Lung microvascular endothelial cell (primary cell): ENCODE measurements at regions not wholly inside any gene's neighbourhood (a gene's known extent, or its start where the extent isn't known, plus 50 kb on each side); places are given as distances from the start of the nearest gene placed in this dataset.

Experiments
- DNase-seq, 2 donors: peaks; one replicate each; pipeline versions ENCODE4 v3.0.0 to v3.0.0-alpha.2; 2010; ENCODE audit warnings: low read depth in 2 of 2

GRCh38 chr6:143595251-143596036, 82.3 kb upstream of the PHACTR2 start:
- peak in 1 of 2 donors; percentile 13 for DNase-seq

- DNase-seq, result peak in 1 of 2 donors; percentile 73
These were observed 83.1 kb upstream of the PHACTR2 start for GRCh38 chr6:143594647-143595046.

DNA sequence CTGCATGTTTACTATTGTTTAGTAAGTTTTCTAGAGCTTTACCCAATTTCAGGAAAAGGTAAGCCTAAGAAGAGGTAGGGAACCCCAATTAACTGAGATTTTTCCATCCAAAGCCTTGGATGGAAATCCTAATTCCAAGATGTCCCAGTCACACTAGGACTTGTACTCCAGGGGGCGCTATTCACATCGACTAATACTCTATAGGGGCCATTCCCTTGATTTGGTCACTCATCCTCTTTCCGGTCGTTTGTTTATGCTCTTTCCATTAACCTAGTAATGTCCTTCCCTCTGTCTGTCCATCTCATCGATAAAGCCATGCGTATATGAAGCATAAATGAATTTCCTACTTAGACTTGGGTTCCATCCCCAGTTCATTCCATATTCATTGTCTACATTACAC, 80.8 kb upstream of the FUCA2 start:
- DNase-seq, result no peak

DNA sequence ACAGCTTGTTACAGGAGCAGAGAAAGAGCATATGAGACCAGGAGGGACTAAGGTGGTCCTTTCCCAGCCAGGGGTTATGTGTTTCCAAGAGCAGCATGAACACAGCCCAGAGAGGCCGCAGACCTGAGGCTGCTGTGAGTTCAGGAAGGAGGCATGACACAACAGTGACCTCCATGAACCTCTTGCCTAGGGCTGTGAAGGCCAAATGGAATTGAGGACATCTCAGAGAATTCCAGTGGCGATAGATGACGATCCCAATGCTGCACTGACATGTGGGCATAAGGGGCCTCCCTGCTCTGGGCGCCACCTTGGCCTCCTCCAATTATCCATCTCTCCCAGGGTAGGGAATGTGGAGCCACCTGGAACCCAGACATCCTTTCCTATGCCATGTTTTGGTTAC, 79.9 kb upstream of the FUCA2 start:
- DNase-seq, result no peak

GRCh38 chr6:143589162-143589561, 77.6 kb upstream of the FUCA2 start:
- no peak for DNase-seq

- DNase-seq, result no peak
These were observed 75.0 kb upstream of the FUCA2 start for GRCh38 chr6:143586557-143586956.

DNA sequence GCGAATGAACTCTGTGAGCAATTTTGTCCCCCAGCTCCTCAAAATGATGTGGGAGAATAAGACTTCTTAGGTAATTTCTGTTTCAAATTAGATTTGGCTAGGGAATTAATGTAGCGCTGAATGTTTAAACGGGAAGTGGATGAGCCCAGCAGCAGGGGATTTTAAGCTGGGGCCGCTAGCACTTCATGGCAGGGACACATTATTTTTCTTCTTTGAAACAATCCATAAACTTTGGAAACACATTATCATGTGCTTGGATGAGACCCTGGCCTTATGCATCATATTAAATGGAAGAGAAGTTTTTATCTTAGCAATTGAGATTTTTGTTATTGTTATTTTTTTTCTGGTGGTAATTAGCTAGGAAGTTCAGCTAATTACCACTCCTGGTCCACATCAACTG, 74.2 kb upstream of the FUCA2 start:
- DNase-seq, result no peak

GRCh38 chr6:143585241-143585640, 73.7 kb upstream of the FUCA2 start:
- no peak for DNase-seq

DNA sequence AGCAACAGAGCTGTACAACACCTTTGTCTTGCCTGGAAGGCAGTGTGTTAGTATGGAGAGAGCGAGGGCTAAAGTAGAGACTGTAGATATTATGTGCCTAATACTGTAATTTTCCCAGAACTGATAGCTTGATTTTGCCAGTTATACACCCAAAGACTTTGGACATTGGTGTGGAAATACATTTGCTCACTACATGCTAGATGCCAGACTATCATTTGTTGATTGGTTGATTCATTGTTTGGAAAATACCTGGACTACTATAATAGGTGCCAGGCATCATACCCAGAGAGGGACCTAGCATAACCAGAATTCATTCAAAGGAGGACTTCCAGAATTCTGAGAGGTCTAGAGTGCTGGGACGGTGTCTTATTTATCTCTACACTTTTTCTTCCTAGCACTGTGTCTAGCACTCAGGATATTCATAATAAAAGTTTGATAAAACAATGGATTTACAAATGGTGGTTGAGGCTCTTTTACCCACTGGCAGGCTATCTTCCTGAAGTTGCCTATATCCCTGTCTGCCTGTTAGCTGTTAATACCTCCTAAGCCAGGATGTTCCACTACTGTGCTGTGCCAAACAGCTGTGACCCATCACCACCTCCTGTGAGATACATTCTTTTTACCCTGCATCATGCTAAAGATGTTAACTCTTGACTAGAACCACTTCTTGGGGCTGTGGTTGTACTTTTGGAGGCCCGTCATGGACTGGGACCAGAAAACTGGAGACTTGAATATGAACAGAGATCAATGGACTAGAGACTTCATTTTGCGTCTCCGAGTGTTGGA, 72.2 kb upstream of the FUCA2 start:
- DNase-seq, result no peak

DNA sequence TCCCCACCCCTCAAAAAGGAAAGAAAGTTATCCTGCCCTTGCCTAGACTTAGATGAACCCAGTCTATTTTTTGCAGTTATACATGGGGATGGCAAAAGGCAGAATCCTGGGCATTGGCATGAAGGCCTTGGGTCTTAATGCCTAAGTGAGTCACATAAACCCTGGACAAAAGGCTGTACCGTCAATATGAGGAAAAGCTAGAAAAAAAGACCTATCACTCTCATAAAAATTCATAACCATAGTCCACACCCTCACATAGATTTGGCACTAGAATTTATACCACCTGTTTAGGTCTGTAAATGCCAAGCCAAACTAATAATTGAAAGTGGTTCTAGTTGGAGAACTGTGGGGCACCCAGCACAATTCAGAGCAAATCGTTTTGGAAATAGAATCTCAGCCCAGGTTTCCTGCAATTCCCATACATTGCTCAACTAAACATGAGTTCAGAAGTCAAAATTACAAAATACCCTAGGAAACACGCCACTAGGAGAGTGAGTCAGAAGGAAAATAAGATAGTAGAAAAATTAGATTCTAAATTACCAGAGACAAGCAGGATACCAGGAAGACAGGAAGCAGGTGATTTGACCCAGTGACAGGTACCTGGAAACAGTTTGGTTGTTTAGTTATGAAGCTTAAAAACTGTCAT, 70.4 kb upstream of the FUCA2 start:
- DNase-seq, result peak in 1 of 2 donors; percentile 79

DNA sequence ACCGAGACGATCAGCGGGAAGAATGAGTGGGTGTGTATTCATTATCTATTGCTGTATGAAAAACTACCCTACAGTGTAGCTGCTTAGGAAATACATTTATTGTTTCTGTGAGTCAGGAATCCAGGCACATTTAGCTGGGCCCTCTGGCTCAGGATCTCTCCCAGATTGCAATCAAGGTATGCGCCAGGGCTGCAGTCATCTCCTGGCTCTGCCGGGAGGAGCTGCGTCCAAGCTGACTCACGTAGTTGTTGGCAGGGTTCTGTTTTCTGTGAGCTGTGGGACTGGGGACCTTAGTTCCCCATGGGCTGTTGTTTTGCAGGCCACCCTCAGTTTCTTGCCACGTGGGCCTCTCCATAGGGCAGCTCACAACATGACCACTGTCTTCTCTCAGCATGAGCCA, 68.2 kb upstream of the FUCA2 start:
- peak; percentile 75 to 83 for DNase-seq

DNA sequence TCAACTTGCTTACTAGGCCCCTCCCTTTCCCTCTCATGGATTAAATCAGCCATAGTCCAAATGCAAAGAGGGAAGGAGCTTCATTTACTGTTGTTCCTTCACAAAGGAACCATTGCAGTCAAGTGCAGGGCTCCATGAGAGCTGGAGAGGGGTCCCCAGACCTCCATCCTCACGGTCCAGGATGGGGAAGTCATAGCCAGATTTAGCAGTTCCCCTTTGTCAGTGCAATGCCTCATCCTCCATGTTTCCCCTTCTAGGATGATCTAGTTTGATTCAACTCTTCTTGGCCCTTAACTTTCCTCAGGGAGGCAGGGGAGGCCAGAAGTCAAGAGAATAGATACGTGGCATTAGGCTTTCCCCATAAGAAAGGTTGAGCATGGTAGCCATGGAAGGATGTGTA, 66.5 kb upstream of the FUCA2 start:
- DNase-seq, result no peak

GRCh38 chr6:143575901-143576426, 64.4 kb upstream of the FUCA2 start:
- no peak for DNase-seq

DNA sequence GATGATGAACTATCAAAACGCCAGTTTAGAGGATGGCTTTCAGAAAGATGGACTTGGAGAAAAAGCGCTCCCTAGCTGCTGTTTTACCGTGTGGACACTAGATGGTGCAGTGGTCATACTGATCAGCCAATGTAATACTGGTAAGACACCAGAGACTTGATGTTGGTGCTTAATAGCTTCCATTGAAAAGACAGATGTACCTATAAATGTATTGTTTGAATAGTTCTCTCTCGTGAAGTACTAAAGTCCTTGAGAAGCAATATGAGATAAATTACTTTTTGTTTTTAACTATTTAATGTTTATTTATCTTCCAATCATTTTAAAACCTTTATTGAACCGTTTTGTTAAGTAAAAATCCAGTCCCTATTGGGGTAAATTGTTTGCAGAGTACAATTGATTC, 63.9 kb upstream of the FUCA2 start:
- DNase-seq, result peak; percentile 85 to 89

DNA sequence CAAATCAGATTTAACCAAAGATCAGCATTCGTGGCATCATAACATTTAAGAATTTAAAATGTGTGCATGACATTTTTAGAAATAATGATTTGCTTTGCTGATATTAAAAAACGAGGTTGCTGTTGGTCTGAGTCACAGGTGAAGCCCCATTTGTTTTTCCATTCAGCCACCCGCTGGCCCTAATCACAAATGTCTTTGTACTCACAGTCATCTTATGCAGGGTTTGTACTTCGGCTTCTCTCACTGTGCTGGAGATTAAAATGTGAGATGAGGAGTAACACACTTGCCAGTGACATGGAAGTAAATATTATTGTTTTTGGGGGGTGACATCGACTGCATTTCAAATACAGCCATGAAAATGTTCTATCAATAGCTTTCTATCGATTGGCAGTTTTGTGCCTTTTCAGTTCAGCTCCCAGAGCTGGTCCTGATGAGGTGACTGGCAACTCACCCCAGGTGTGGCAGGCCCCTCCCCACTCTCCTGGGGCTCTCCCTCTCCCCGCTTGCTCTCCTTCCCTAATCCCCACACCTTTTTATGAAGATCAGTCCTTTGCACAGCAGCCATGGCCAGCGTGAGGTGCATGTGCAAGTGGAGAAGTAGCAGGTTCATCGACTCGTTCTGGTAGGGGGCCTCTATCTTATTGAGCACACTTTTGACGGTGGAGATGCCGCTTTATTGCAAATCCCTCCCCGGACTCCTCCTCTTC, 58.8 kb upstream of the FUCA2 start:
- no peak for DNase-seq

GRCh38 chr6:143569040-143569439, 57.5 kb upstream of the FUCA2 start:
- no peak for DNase-seq

DNA sequence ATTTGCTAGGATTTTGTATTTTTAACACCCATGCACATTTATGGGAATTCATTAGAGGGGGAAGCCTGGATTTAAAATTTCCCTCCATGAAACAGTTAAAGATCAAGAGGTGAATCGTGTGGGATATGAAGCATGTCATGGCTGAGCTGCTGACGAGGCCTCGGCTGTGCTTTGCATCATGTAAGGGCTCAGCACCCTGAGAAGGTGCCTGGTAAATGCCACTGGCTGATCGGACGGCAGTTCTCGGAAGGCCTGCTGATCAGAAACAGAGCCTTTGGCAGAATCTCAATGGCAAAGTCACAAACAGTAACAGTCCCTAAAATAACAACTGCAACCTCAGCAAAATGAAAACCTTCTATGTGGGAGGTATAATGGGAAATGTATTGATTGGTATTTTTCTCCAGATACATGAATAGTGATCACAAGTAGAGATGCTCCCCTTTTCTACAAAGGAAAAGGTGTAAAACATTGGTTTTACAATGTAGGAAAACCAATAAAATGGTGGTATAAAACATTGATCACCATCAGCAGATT, 53.0 kb upstream of the FUCA2 start:
- DNase-seq, result no peak

- DNase-seq, result peak in 1 of 2 donors; percentile 21
These were observed 50.6 kb upstream of the FUCA2 start for GRCh38 chr6:143562143-143562542.
